C4-2B (cell line): ENCODE measurements at regions not wholly inside any gene's neighbourhood (a gene's known extent, or its start where the extent isn't known, plus 50 kb on each side); places are given as distances from the start of the nearest gene placed in this dataset.

Experiments
- ZFX ChIP-seq: fragments of 450-650 bp; IDR thresholded peaks from 2 replicates; pipeline ENCODE4 v1.6.1; 2017
- TF ChIP-seq, protein P1 (sequence below): fragments of 450-650 bp; conservative IDR thresholded peaks from 2 replicates; pipeline ENCODE4 v1.5.1; 2017; ENCODE audit warnings: mild to moderate bottlenecking

DNA sequence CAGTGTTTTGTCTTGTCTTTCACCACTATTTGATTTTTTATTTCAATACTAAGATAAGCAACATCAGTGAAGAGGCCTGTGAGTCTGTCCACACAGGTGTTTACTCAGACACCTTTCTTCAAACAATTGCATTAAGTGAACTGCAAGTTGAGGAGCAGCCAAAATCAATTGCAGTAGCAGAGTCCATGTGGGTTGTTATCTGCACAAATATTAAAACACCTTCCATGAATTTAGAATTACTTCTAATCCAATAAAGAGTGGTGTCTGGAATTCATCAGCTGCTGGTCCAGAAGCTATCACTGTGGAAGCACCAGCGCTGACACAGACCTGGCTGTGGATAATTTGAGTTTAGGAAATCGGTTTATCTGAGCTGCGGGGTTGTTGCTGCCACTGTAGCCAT lies 83.5 kb upstream of the FAT3 start:
- TF ChIP-seq, protein P1, sequence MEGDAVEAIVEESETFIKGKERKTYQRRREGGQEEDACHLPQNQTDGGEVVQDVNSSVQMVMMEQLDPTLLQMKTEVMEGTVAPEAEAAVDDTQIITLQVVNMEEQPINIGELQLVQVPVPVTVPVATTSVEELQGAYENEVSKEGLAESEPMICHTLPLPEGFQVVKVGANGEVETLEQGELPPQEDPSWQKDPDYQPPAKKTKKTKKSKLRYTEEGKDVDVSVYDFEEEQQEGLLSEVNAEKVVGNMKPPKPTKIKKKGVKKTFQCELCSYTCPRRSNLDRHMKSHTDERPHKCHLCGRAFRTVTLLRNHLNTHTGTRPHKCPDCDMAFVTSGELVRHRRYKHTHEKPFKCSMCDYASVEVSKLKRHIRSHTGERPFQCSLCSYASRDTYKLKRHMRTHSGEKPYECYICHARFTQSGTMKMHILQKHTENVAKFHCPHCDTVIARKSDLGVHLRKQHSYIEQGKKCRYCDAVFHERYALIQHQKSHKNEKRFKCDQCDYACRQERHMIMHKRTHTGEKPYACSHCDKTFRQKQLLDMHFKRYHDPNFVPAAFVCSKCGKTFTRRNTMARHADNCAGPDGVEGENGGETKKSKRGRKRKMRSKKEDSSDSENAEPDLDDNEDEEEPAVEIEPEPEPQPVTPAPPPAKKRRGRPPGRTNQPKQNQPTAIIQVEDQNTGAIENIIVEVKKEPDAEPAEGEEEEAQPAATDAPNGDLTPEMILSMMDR, result no peak
- TF ChIP-seq ZFX, result no peak
